ENCODE measurements at regions not wholly inside any gene's neighbourhood (a gene's known extent, or its start where the extent isn't known, plus 50 kb on each side); places are given as distances from the start of the nearest gene placed in this dataset.

DNA sequence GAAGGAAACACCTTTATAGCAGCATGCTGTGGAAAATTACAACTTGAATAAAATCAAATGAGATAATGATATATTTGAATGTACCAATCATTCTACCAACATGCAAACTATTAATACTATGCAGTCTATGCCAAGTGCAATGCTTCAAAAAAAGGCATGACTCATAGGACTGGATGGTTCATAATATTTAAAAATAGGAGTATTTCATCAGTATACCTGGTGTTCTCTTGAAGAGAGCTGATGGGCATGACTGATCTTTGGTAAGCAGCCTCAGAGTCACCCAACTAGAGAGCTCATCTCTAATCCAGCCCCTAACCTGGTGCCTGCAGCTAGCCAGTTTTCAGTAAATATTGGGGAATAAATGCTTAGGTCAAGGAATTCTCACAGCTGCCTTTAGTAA is 434.7 kb upstream of the ARRDC4 start:
- no peak for DNase-seq

DNA sequence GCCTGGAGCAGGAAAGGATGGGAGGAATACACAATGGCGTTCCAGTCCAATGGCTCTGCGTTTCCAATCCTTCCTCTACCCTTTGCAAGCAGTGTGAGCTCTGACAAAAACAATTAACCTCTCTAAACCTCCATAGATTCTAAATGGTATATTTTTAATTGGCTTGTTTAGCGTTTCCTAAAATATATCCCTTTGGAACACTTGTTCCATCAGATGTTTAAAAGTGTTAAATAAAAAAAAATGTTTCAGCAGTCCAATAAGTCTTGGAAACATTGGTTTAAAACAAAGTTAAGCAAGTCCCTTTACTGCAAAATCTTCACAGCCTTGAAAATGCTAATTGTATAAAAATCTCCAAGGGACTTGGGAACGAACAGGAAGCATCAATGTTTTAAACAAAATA is 432.3 kb upstream of the ARRDC4 start:
- DNase-seq, result no peak

DNA sequence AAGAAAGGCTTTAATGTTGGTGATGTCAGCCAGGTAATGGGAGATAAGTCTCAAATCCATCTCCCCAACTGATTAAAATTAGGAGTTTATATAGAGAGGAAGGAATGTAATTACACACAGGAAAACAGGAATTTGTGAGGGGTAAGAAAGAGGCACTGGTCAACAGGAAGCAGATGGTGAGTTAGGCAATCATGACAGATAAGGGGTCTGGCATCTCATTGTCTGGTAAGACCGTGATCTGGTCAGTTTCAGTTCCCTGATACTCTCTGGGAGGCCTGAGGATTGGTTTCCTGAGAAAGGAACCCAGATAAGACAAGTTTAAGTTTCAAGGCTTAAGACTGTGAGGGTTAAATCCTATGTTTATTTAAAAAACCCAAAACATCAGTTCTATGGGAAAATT is 414.7 kb upstream of the ARRDC4 start:
- DNase-seq, result no peak

GRCh38 chr15:97547381-97547780 is 413.1 kb upstream of the ARRDC4 start:
- no peak for DNase-seq

- DNase-seq, result no peak
These were observed 399.0 kb upstream of the ARRDC4 start for GRCh38 chr15:97561529-97561928.

DNA sequence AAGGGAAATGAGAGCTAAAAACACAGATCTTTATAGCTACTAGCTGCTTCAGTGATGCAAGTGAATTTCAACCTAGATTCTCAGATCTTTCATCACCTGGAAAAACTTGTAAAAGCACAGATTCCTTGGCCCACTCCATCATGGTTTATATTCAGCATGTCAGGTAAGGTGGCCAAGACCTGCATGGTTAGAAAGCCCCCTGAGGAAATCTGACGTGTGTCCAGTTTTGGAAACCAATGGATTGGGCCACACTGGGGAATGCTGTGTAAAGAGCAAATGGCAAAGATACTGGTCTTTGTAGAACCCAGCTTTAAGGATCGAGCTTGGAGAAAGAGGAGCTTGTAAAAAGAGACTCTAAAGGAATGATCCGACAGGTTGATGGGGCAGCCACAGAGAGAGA is 397.0 kb upstream of the ARRDC4 start:
- no peak for DNase-seq

DNA sequence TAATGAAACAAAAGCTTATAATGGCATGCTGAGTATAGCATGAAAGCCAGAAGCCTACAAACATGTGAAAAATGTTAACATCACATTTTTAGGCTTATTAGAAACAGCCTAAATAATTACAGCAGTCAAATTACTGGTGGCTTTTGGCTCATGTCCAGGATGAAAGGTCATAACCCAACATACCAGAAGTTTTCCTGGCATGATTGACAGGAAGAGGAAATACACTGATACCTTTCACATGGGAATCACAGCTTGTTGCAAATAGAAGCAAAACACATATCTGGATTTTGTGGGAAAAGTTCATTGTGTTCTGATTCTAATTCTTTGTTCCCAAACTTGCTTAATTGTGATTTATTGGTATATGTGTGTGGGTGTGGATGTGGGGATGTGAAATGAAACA is 393.5 kb upstream of the ARRDC4 start:
- DNase-seq, result no peak

- no peak for DNase-seq
These were observed 393.1 kb upstream of the ARRDC4 start for GRCh38 chr15:97567411-97567810.

DNA sequence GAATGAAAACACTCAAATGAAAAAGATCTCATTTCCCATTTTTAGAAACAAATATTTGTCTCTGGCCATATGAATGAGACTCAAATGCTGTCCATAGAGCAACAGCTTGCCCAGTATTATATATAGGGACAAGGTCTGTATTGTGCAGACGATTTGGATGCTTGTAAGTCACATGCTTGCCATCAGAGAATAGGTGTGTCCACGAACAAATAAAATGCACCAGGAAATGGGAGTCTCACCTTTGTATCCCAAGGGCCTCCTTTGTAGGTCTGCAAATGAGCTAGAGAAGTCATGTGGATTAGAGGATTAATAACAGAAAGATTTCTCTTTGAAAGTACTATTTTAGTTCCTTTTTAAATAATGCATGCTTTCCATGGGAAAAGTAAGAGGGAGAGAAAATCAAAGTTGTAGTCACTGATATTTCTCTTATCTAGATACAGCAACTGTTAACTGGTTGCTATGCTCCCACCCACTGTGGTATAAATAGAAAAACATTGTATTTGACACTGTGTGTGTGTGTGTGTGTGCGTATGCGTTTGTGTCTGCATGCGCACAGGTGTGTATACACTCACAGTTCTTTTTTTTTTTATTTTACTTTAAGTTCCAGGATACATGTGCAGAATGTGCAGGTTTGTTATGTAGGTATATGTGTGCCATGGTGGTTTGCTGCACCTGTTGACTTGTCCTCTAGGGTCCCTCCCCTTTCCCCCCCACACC is 383.4 kb upstream of the ARRDC4 start:
- no peak for DNase-seq

- no peak for DNase-seq
These were observed 375.1 kb upstream of the ARRDC4 start for GRCh38 chr15:97585408-97585807.

DNA sequence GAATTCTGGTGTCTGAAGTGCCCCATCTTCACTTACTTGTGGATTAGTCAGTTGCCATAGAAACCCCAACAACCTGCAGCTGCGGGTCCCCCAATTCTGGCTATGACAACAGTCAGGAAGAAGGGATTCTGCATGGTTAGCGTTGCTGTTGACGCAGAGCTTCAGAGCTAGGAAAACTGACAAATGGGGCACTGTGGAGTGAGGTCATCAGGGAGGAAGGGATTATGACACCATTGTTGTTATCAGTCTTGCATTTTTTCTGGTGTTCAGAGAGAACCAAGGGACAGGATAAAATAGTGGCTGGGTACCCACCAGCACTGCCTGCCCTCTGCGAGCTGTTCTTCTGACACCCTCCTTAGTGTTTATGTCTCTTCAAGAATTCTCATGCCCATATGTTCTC is 367.7 kb upstream of the ARRDC4 start:
- no peak for DNase-seq

- no peak for DNase-seq
These were observed 362.7 kb upstream of the ARRDC4 start for GRCh38 chr15:97597801-97598200.

DNA sequence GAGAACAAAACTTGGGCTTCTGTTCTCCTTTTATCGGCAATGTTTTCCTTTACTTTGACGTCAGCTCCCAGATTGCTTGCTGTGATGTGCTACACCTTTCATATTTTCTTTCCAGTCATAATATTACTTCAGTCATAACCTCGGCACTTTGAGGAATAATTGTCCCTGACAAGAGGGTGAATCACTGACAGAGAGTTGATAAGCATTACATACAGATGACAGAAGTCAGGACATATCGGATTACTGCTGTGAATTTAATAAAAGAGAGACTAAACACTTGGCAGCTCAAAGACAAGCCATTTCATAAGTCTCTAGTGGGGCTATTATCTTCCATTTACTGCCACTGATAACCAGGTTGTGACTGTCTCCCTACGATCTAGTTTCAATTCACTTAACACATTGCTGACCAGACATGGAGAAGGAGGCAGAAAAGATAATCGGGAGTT is 362.1 kb upstream of the ARRDC4 start:
- DNase-seq, result no peak

- DNase-seq, result no peak
These were observed 360.3 kb upstream of the ARRDC4 start for GRCh38 chr15:97600190-97600589.

DNA sequence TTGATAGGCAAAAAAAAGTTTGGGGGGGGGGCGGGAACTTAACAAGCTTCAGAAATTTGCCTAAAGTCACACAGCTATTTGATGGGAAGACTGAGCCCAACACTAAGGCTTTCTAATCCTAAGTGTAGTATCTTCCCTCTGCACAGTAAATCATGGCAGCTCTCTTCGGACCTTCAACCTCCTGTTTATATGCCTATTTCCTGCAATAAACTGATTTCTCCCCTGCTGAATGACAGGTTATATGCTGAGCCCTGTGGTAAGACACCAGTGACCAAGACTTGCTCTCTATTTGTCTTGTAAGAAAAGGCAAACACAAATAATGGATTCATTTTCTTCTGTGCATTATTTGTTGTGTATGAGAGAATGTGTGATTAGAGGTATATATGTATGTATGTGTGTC is 355.8 kb upstream of the ARRDC4 start:
- DNase-seq, result no peak

DNA sequence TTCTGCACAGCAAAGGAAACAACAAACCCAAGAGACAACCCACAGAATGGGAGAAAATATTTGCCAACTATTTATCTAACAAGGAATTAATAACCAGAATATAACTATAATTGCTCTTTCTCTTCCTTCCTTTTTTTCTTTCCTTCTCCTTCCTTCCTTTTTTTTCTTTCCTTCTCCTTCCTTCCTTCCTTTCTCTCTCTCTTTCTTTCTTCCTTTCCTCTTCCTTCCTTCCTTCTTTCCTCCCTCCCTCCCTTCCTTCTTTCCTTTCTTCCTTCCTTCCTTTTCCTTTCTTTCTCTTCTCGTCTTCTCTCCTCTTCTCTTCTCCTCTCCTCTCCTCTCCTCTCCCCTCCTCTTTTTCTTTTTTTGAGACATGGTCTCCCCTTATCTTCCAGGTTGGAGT is 345.4 kb upstream of the ARRDC4 start:
- no peak for DNase-seq

GRCh38 chr15:97623091-97623661 is 337.3 kb upstream of the ARRDC4 start:
- no peak for DNase-seq

DNA sequence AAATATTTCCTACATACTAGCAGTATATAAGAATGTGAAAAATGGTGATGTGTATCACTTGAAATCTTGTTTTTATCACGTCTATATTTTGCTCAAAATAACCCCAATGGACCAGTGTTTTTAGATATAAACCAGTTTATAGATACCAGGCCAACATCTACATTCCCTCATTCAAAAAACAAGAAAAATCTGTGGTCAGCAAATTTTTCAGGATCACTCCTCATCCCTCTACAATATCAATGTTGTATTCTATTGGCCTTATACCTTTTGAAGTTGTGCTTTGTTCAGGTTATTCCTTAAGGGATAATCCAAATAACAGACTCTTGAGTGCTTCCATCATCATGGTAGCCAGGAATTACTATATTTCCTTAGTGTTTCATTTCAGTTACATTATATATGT is 332.9 kb upstream of the ARRDC4 start:
- no peak for DNase-seq

GRCh38 chr15:97645758-97646157 is 314.7 kb upstream of the ARRDC4 start:
- DNase-seq, result no peak

DNA sequence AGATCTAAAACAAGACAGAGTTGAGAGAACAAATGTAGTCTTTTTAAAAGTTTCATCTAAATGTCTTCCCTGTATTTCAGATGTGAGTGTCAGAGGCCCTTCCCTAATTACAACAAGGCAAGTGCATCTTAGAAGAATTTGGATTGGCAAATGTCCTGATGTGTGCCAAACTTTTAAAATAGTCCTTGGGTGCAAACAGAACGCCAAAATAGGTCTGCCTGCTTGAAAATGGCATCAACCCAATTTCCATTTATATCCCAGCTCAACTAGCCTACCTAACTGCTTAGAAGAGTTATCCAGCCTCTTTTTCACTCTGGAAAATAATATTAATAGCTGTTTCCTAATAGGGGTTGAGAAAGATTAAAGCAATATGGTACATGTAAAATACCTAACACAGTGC is 311.8 kb upstream of the ARRDC4 start:
- no peak for DNase-seq

- no peak for DNase-seq
These were observed 308.5 kb upstream of the ARRDC4 start for GRCh38 chr15:97652041-97652440.

DNA sequence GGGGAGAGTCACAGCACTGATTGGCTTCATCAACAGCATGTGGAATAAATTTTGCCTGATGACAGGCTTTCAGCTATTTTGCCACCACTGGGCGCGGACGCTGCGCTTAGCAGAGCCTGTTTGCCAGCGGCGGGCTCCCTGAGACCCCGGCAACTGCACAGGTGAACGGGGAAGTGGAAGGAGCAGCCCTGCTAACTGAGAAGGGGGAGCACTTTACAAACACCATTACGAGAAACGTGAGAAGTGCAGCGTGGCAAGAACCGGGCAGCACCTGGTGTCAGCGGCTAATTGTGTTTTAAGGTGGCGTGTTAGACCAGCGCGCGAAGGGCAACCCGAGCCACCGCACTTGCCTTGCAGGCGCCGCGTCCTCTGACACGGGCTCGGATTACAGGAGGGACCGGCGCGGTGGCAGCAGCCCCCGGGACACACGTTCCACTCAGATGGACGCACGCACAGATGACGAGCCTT is 307.8 kb upstream of the ARRDC4 start:
- no peak for DNase-seq

DNA sequence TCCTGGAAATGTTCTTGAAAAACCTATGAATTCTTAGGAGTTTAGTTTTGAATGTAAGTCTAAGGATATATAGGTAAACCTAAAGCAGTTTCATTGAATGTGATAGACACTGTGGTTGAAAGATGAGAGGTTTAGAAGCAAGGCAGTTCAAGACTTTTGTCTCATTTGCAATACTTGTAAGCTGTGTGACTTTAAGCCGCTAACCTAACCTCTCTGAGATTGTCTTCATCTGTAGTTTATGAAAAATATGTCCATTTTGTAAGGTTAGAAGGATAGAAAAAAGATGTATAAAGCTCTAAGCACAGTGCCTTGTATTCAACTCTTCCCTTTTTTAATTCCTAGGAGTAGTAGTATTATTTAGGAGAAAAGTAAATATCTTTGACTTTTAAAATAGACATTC is 306.6 kb upstream of the ARRDC4 start:
- DNase-seq, result no peak

GRCh38 chr15:97654481-97655076 is 305.9 kb upstream of the ARRDC4 start:
- DNase-seq, result no peak

DNA sequence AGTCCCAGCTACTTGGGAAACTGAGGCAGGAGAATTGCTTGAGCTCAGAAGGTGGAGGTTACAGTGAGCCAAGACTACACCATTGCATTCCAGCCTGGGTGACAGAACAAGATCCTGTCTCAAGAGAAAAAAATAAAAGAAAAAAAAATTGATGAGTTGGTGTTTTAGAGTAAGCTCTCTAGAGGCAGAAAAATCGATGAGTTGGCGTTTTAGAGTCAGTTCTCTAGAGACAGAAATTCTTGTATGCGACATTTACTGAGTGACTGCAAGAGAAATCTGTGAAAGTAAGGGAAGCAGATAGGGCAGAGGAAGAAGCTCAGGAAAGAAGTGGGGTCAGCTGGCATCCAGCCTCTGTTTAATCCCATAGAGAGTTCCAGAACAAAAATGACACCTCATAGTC is 298.7 kb upstream of the ARRDC4 start:
- no peak for DNase-seq
